Stimulated activated CD4-positive, alpha-beta T cell treated with anti-CD3 and anti-CD28 coated beads, Interleukin-4, amount 100 ng/mL, for 48 hours (primary cell): ENCODE measurements at regions not wholly inside any gene's neighbourhood (a gene's known extent, or its start where the extent isn't known, plus 50 kb on each side); places are given as distances from the start of the nearest gene placed in this dataset.

ENCODE experiments used
- DNase-seq, 2 donors: peaks; one replicate each; pipeline ENCODE4 v3.0.0-alpha.2; 2020; ENCODE audit warnings: low read depth in 2 of 2

DNA sequence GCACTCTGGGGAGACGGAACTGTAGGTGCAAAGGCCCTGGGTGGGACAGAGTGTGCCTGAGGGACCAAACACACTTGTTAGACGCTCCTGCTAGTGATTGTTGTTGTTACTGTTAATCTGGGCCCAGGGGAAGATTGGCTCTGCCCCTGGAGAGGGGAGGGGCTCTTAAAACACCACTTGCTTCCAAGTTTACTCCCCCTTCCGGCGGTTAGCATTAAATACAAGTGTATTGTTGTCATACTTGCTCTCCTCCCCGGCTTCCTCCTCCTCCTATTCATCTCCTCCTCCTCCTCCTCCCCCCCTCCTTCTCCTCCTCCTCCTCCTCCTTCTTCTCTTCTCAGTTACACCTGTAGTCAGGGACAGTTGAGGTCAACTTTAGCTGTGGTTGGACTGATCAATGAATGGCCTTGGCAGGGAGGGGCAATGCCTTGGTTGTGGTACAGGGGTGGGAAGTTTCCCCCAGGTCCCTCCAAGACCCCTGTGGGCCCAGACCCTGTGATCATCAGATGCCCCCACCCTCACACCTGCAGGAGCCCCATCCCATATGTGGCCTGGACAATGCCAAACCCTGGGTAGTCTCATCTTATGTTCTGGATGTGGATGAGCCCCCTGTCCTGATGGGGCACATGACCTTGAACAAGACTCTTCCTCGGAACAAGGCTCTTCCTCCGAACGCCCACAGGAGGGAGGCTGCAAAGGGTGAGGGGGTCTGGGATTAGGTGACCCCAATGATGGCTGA lies 217.3 kb downstream of the PTPRU start:
- no peak for DNase-seq

DNA sequence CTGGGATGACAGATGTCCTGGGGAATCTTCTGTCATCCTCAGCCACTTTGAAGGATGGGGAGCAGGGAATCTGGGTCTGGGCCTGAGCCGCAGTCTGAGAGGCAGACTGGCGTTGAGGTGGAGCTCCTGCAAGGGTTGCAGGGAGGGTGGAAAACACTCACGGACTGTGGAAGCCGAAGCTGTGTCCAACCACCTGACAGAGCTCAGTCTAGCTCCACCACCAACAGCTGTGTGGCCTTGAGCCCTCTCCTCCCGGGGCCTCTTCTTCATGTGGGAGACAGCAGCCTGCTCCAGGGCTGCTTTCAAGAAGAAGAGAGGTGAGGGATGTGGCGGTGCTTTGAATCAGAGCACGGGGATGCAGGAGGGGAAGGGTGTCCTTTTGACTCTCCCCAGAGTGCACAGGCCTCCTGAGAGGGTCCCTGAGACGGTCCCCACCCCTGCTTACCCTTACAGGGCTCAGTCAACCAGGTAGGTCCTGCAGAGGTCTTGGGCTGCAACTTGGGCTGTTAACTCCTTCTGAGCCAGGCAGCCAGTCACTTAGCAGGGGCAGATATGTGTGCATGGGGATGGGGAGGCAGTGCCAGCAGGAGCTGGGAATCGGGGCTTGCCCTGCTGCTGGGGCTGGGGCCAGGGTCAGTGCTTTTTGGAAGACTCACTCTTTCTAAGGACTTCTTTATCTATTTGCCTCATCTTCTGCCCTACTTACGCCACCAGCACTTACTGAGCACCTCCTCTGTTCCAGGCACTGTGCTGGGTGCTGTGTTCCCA lies 216.3 kb downstream of the PTPRU start:
- DNase-seq: no peak

DNA sequence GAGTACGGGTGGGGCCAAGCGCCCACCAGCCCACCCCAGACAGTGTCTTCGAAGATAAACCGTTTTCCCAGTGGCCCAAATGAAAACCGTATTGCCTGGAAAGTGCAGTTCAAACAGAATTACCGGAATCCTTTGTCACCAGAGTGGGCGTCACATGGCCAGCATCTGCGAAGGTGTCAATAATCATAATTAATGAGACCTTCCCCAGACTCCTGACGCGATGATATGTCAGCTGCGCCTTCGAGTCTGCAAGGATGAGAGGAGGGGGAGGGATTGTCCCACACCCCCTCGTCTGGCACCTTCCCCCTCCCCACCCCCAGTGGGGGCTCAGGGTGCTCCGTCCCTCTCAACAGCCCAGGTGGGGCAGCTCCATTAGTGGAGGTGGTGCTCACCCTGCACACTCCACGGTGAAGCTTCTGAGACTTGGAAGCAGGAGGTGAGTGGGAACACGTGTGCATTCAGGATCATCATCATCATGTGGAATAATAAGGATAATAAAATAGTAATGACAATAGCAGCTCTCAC lies 215.1 kb downstream of the PTPRU start:
- DNase-seq: no peak

DNA sequence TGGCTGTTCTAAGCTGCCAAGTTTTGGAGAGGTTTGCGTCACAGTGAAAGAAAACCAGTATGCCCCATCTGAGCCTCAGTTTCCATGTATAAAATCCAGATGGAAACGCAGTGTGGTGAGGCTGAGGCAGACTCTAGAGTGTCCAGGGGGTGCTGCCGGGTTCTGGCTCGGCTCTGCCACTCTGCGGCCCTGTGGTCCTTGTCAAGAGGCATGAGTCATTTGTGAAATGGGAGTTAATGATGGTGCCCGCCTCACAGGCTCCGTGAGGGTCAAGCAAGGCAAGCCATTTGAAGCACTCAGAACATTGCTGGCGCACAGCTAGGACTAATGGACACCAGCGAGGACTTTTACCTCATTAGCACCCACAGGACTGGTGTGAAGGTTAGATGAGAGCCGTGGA lies 214.3 kb downstream of the PTPRU start:
- no peak for DNase-seq

DNA sequence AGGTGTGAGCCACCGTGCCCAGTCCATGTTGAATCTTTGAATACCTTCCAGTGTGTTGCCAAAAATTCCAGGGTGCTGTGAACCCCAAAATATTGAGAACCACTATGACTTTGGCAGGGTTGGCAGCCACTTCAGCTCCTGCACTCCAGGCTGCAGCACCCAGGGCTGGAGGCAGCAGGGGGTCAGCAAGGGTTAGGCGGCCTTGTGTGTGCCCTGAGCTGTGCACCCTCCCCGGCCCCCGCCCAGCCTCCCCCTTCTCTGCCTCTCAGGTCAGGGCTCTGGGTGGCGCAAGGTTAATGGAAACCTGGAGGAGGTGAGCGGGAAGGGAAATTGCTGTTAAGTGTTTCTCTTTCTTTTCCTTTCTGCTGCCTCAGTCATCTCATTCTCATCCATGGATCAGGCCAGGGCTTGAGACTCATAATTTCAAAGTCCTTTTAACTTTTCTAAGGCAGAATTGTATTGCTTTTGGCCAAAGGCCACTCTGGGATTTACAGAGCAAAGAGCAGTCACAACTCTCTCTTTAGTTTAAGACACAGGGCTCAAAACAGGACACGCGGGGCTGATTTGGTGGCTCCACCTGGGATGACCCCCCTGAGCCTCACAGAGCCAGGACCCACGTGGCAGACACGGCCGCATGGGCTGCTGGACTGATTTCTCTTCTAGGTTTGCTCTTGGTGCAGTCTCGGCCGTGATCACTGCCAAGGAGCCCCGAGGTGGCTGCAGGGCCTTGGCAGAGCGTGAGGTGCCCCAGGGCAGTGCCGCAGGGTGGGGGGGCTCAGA lies 212.3 kb downstream of the PTPRU start:
- DNase-seq: no peak

DNA sequence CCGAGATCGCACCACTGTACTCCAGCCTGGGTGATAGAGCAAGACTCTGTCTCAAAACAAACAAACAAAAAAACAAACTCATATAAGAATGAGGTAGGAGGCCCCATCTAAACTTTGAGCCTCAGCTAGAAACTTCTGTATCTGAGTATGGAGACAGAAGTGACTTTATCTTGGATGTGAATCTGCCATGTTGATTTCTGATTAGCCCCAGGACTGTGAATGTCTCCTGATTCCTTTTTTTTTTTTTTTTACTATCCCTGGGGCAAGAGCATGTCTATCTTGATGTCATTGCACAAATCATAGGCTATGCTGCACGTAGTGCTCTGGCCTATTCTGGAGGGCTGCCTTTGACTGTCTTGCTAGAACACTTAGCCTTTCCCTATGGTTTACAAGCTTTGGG lies 211.0 kb downstream of the PTPRU start:
- DNase-seq: no peak

DNA sequence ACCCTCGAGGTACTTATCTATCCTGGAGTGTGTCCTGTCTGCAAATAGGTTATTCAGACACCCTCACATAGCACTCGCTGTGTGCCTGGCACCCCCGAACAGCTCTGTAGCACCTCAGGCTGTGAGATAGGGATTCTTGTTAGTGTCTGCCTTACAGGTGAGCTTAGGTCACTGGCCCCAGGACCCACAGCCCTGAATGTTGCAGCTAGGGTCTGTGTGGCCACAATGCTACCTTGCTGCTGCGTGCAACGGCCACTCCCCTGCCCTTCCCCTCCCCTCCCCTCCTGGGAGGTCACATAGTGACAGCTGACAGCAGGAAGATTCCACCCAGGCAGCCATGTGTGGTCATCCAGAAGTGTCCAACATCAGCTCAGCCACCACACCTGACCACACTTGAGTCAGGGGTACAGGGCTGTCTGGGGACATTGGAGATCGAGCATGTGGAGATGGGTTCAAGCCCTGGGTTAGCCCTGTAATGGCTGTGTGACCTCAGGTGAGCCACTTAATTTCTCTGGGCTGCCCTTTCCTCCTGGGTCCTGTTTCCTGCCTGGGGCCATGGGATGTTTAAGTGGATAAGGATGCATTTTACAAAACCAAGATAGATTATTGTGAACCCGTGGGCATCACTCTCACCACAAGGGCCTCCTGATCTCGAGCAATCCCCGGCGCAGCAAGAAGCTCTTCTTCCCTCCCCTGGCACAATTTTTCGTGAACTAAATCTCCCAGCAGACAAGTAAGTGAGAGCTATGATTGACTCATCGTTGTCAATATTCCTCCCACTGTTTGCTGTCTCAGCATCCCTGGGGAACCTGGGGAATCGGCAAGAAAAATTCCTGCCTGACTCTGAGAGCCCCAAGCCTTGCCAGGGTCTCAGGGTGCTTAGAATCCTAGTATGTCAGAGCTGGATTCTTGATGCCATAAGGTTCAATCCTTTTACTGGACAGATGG lies 208.7 kb downstream of the PTPRU start:
- no peak for DNase-seq

DNA sequence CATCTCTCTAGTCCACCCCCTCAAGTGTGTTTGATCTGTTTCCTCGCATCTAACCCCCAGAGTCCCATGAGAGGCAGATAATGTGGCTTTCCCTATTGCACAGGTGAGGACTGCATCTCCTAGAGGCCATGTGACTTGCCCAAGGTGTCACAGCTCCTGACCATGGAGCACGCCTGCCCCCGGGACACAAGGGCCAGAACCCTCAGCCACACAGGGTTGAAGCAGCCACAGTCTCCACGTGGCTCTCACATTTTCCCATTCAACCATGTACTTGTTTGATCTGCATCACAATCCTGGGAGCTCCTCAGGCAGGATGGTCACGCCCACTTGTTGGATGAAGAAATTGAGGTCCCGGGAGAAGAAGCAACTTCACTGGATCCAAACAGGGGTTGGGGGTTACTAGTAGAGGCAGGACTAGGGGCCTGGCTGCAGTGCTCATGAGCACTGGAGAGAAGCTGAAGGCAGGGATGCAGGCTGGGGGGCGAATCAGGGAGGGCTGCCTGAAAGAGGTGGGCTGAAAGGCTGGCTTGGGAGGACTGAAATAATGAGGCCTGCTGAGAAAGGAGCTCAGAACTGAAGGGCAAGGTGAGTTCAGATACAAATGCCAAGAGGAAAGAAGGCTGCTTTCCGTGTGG lies 207.9 kb downstream of the PTPRU start:
- DNase-seq: no peak

DNA sequence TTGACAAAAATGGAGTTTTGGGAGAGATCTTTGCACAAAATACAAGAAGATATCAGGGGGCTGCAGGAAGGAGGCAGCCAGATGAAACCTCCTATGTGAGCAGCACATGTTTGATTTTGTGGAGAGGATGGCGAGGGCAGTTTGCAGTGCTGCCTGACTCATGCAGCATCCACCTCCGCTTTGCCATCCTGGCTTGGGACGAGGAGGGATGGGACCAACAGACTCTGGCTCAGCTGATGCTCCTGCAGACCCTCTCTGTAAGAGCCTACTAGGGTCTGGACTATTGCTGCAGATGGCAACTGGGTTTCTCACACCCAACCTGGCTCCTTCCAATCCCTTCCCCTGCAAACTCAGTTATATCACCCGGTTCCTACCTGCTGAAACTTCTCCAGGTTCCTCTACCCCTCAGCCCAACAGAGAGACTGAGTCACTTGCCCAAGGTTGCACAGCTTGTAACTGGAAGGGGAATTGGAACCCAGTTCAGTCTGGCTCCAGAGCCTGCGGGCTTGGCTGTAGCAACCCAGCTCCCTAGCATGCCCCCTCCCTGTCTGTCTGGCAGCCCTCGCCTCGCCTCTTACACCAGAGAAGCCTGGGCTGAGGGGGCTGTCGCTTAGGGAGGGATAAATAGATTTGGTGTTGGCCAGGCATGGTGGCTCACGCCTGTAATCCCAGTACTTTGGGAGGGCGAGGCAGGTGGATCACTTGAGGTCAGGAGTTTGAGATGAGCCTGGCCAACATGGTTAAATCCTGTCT lies 205.8 kb downstream of the PTPRU start:
- DNase-seq: no peak

DNA sequence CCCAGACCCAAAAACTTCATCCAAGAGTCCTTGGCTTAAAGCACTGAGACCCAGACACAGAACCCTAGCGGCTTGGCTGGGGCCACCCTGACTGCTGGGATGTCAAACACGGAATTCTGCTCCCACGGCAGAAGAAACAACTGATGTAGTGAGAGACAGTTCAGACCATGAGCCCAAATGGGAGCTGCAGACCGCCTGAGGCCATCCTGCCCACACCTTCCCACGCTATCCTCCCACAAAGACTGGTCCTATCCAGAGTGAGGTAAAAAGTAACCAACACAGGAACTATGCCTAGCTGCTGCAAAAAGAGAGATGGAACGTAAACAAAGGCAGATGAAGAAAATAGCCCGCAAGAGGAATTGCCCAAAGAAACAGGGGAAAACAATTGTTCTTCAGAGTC lies 203.3 kb downstream of the PTPRU start:
- no peak for DNase-seq

DNA sequence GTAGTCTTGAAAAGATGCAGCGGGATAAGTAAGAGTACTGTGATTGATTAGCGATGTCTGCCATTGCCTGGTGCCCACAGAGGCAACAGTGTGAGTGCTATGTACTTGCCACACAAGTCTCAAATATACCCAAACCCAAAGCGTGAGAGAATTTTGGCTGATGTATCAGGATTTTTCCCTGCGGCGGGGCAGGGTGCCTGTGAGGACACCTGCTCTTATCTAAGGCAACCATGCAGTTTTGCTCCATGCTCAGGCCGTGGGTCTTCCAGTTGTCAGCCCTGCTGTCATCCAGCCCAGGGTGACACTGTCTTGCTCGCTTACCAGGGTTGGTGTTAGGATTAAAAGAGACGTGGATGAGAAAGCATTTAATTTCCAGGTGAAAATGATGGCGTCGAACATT lies 202.7 kb downstream of the PTPRU start:
- no peak for DNase-seq

DNA sequence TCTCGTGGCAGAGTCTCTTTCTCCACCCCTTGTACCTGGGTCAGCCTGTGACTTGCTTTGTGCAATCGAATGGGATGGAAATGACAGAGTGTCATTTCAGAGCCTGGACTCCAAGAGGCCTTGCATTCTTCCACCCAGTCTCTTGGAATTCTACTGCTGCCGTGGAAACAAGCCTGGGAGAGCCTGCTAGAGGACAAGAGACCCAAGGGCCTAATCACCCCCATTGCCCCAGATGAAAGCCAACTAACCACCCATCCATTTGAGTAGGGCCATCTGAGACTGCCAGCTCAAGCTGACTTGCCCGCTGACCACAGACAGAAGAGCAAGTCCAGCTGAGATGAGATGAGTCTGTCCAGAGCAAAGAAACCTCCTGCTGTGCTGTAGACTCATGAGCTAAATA lies 201.6 kb downstream of the PTPRU start:
- no peak for DNase-seq

DNA sequence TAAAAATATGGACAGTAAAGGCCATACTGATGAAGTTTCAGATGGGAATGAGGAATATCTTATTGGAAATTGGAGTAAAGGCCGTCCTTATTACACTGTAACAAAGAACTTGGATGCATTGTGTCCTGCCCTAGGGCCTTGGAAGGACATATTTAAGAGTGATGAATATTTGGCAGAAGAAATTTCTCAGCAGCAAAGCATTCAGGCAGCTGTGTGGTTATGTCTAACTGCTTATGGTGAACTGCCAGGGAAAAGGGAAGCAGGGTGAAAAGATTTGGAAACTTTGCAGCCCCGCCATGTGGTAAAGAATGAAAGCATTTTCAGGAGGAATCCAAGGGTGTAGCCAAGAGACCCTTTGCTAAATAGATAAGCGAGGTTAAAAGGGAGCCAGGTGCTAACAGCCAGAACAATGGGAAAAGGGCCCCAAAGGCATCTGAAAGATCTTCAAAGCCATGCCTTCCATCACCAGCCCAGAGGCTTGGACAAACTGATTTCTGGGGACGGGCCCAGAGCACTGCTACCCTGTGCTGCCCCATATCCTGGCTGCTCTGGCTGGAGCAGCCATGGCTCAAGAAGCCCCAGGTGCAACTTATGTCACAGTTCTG lies 200.0 kb downstream of the PTPRU start:
- DNase-seq: no peak

DNA sequence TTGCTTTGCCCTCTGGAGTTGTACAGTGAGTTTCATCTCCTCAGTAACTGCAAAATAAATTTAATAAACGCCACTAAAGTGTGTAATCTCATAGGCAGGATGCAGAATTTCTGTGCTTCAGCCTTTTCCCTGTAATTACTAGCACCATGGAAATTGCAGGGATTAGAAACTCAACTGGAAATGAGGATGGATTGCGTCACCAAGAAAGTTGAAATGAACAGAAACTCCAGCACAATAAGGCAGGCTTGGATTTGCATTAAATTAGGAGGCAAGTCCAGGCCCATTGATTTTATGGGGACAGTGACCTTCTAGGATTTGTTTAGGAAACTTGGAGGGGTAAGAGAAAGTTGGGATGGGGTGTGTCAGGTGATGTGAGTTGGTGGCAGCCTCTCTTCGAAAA lies 197.5 kb downstream of the PTPRU start:
- no peak for DNase-seq

DNA sequence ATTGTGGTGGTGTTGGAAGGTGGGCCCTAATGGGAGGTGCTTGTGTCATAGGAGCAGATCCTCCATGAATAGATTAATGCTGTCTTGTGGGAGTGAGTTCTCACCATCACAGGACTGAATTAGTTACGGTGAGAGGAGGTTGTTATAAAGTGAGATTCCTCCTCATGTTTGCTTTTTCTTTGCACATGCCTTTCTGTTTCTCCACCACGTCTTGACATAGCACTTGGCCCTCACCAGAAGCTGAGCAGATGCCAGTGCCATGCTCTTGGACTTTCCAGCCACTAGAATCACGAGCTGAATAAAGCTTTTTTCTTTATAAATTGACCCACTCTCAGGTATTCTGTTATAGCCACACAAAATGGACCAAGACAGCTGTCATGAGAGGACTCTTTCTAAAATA lies 194.8 kb downstream of the PTPRU start:
- DNase-seq: no peak

DNA sequence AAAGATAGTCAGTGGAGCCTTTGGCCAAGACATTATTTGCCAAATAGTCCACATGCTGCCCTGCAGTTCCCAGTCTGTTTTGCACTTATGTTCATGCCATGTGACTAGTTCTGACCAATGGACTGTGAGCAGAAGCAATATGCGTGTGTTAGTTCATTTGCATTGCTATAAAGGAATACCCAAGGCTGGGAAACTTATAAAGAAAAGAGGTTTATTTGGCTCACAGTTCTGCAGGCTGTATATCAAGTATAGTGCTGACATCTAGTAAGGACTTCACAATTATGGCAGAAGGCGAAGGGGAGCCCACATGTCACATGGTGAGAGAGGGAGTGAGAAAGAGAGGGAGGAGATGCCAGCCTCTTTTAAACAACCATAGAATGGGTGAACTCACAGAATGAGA lies 193.3 kb downstream of the PTPRU start:
- no peak for DNase-seq

DNA sequence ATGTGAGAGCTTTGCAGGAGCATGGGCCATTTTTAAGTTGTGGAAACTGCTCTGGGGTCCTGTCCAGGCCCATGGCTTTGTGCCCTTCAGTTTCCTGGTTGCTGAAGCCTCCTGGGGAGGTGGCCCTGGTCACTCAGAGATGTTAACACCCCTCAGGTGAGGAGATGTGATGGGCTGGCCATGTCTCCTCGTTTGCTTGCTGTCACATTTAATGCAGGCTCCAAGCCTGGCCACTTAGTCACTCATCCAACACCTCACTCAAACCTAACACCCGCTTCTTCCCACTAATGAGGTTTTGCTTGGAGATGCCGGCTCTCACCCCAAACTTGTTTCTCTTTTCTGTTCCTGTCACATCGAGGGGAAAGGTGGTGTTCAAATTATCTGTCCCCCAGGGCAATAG lies 192.7 kb downstream of the PTPRU start:
- DNase-seq: no peak

DNA sequence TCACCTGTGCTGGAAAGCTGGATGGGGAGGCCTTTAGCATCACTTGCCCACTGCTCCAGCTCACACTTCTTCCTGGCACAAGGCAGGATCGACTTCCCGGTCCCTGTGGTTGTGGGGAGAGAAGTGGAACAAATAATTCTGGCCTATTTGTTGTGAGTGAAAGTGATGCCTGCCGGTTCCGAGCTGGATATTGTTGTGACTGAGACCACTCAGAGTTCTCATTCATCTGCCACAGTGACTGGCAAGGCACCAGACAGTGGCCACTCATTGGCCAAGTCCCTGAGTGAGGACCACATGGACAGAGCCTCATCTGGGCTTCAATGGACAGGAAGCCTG lies 191.9 kb downstream of the PTPRU start:
- no peak for DNase-seq

DNA sequence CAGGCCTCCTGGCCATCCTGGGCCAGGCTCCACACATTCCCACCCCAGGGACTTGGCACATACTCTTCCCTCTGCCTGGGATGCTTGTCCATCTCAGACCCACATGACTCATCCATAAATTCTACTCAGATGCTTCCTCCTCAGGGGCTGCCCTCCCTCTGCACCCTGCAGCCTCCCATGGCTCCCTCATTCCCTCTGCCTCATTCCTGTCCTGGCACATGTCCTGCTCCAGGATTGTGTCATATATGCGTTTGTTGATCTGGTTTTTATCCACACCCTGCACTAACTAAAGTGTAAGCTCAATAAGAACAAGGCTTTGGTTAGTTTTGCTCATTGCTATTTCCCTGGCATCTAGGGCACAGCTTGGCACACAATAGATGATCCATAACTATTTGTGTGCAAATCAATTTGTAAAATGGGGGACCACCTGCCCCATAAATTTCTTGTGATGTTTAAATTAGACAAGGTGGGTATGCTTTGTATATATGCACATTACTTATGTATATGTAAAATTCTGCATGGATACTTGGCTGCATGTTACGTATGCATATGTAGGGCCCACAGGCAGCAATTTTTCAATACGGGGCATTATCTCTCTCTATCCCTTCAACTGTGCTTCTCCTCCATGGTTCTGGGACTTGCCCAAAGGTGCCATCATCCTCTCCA lies 191.4 kb downstream of the PTPRU start:
- DNase-seq: no peak
